GM12865 (cell line): ENCODE measurements at regions not wholly inside any gene's neighbourhood (a gene's known extent, or its start where the extent isn't known, plus 50 kb on each side); places are given as distances from the start of the nearest gene placed in this dataset.
A peak's percentile ranks its signal among the peaks of the same experiment; 100 is the strongest.

Source experiments
- DNase-seq: peaks from one replicate; pipeline ENCODE4 v3.0.0; 2010; ENCODE audit warnings: low read depth
- H3K4me3 ChIP-seq: 2 replicates; pipeline ENCODE4 v1.5.1; 2011; ENCODE audit warnings: mild to moderate bottlenecking, low read depth, low read length, control low read depth
- CTCF ChIP-seq: IDR thresholded peaks from 2 replicates; pipeline ENCODE4 v1.5.1; 2011; ENCODE audit warnings: low read length, control low read depth, low read depth, inconsistent platforms; ENCODE audit not compliant: insufficient read depth; ENCODE audit errors: missing control alignments

- no peak for TF ChIP-seq CTCF
- H3K4me3 ChIP-seq = no peak overlapping the region
- DNase-seq = no peak
These were observed 102.6 kb downstream of the TMPRSS5 start for GRCh38 chr11:113603277-113604059.

GRCh38 chr11:113602483-113602882, 103.6 kb downstream of the TMPRSS5 start:
- no peak for TF ChIP-seq CTCF
- no peak overlapping the region for H3K4me3 ChIP-seq
- no peak for DNase-seq

- no peak for DNase-seq
- TF ChIP-seq CTCF = no peak
- no peak overlapping the region for H3K4me3 ChIP-seq
These were observed 109.5 kb downstream of the TMPRSS5 start for GRCh38 chr11:113596658-113597057.

- TF ChIP-seq CTCF = no peak
- no peak for DNase-seq
- no peak overlapping the region for H3K4me3 ChIP-seq
These were observed 110.1 kb downstream of the TMPRSS5 start for GRCh38 chr11:113595810-113596594.

- peak; percentile 63 for DNase-seq
These were observed 112.3 kb downstream of the TMPRSS5 start for GRCh38 chr11:113593698-113594308.

GRCh38 chr11:113591117-113591516, 115.0 kb downstream of the TMPRSS5 start:
- no peak overlapping the region for H3K4me3 ChIP-seq
- DNase-seq = no peak
- TF ChIP-seq CTCF = no peak

More at GRCh38 chr11:113593698-113594308, 112.3 kb downstream of the TMPRSS5 start:
- no peak for TF ChIP-seq CTCF
- no peak overlapping the region for H3K4me3 ChIP-seq
